Tibial nerve (tissue), 4 donors: ENCODE measurements at regions not wholly inside any gene's neighbourhood (a gene's known extent, or its start where the extent isn't known, plus 50 kb on each side); places are given as distances from the start of the nearest gene placed in this dataset.

ENCODE experiments used
- DNase-seq, 2 donors: peaks; one replicate each; pipeline ENCODE4 v3.0.0-alpha.2; 2019; ENCODE audit warnings: low spot score in 2 of 2
- H3K27ac ChIP-seq, 4 donors: fragments of 200-600 bp; sonication (generic) in 3 of 4; one replicate each; pipeline ENCODE4 v1.5.1; 2017 to 2019; ENCODE audit warnings: mild to moderate bottlenecking in 1 of 4
- H3K27me3 ChIP-seq, 2 donors: fragments of 200-600 bp; sonication (generic) in 1 of 2; one replicate each; pipeline versions ENCODE4 v1.5.1 to v1.6.0; 2017 to 2019
- H3K36me3 ChIP-seq, 3 donors: fragments of 200-600 bp; sonication (generic); one replicate each; pipeline ENCODE4 v1.5.1; 2018 to 2019
- H3K4me1 ChIP-seq, 4 donors: fragments of 200-600 bp; sonication (generic) in 3 of 4; one replicate each; pipeline ENCODE4 v1.5.1; 2017 to 2019
- H3K4me3 ChIP-seq, 4 donors: fragments of 200-600 bp; sonication (generic) in 3 of 4; one replicate each; pipeline ENCODE4 v1.5.1; 2017 to 2019; ENCODE audit warnings: mild to moderate bottlenecking in 1 of 4, moderate library complexity in 1 of 4
- H3K9me3 ChIP-seq, 4 donors: fragments of 200-600 bp; sonication (generic) in 3 of 4; one replicate each; pipeline ENCODE4 v1.5.1; 2017 to 2019
- CTCF ChIP-seq, 5 experiments: fragments of 200-600 bp in 3 of 5; fragments of 450-650 bp in 2 of 5; sonication (generic) in 3 of 5; IDR thresholded peaks; one replicate each; pipeline ENCODE4 v1.5.1; 2016 to 2019; ENCODE audit warnings: antibody characterized with exemption in 5 of 5, mild to moderate bottlenecking in 3 of 5, moderate library complexity in 2 of 5
- EP300 ChIP-seq, 2 donors: sonication (generic); formaldehyde crosslinking; IDR thresholded peaks; one replicate each; pipeline ENCODE4 v1.6.1; 2017; ENCODE audit warnings: antibody characterized with exemption in 2 of 2, mild to moderate bottlenecking in 1 of 2
- POLR2A ChIP-seq, 2 donors: fragments of 450-650 bp; IDR thresholded peaks; one replicate each; pipeline ENCODE4 v1.6.1; 2017; ENCODE audit warnings: antibody characterized with exemption in 2 of 2, mild to moderate bottlenecking in 2 of 2, moderate library complexity in 2 of 2
- WGBS, 2 donors: methylation state at CpG; one replicate each; pipeline ENCODE4 v1.1.5; 2018; 5-methylcytosine and 5-hydroxymethylcytosine counted together

GRCh38 chr14:32011225-32011624 lies 65.9 kb upstream of the ARHGAP5 start:
- Histone ChIP-seq H3K9me3 (no peaks in the 10 kb centered on the region), H3K27me3 (no peaks in the 10 kb centered on the region), H3K4me3 (no peak overlapping the region), H3K27ac (peak overlapping the region in 1 of 4 donors; percentile 81), H3K36me3 (no peaks in the 10 kb centered on the region), H3K4me1 (peaks cover 0 to 31% (median 8%) of the 10 kb centered on the region in 4 donors)
- TF ChIP-seq POLR2A (IDR thresholded peaks at IDR 0.05) (no peak), CTCF (IDR thresholded peaks at IDR 0.05) (no peak)
- 71 to 76% methylated on average over 3 of the region's 3 CpGs for WGBS, 2 donors
- no peak for DNase-seq

GRCh38 chr14:32012062-32012461 lies 65.0 kb upstream of the ARHGAP5 start:
- TF ChIP-seq CTCF (IDR thresholded peaks at IDR 0.05) (no peak), POLR2A (IDR thresholded peaks at IDR 0.05) (no peak), EP300 (IDR thresholded peaks at IDR 0.05) (no peak)
- H3K27ac ChIP-seq, result no peak overlapping the region
- H3K9me3 ChIP-seq, result no peaks in the 10 kb centered on the region
- H3K4me3 ChIP-seq, result no peak overlapping the region
- H3K4me1 ChIP-seq, result peaks cover 0 to 25% (median 7%) of the 10 kb centered on the region in 4 donors
- H3K36me3 ChIP-seq, result no peaks in the 10 kb centered on the region
- H3K27me3 ChIP-seq, result no peaks in the 10 kb centered on the region
- no peak for DNase-seq

DNA sequence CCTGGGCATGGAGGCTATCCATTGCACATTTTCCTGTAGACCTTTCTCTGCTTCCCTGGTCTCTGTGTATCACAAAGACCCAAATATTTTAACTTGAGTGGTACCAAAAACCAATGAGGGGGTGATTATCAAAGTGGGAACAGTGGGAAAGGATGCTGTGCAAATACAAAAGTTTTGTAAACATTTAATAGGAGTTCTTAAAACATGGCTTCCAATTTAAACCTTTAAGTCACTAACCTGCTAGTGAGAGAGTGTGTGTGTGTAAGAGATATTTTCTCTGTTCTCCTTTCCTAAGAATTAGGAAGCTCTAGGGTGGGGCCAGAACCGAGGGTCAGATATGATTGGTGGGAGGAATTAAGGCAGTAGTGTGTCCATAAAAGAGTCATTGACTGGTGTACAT lies 64.5 kb upstream of the ARHGAP5 start:
- 60 to 75% methylated on average over 1 of the region's 1 CpG for WGBS, 2 donors
- TF ChIP-seq CTCF (IDR thresholded peaks at IDR 0.05), result no peak
- no peak for TF ChIP-seq EP300 (IDR thresholded peaks at IDR 0.05)
- TF ChIP-seq POLR2A (IDR thresholded peaks at IDR 0.05), result no peak
- H3K4me1 ChIP-seq, result peaks cover 0 to 20% (median 5%) of the 10 kb centered on the region in 4 donors
- no peak for DNase-seq
- no peak overlapping the region for H3K4me3 ChIP-seq
- H3K27me3 ChIP-seq, result no peaks in the 10 kb centered on the region
- H3K36me3 ChIP-seq, result no peaks in the 10 kb centered on the region
- no peak overlapping the region for H3K27ac ChIP-seq
- H3K9me3 ChIP-seq, result no peaks in the 10 kb centered on the region

- no peak for DNase-seq
- H3K4me1 ChIP-seq, result peaks cover 0 to 16% (median 2%) of the 10 kb centered on the region in 4 donors
- no peaks in the 10 kb centered on the region for H3K36me3 ChIP-seq
- H3K9me3 ChIP-seq, result no peaks in the 10 kb centered on the region
- WGBS, 2 donors, result 73 to 80% methylated on average over 6 of the region's 6 CpGs
- no peak overlapping the region for H3K27ac ChIP-seq
- TF ChIP-seq EP300 (IDR thresholded peaks at IDR 0.05), result no peak
- TF ChIP-seq POLR2A (IDR thresholded peaks at IDR 0.05), result no peak
- no peak for TF ChIP-seq CTCF (IDR thresholded peaks at IDR 0.05)
- H3K4me3 ChIP-seq, result no peak overlapping the region
- H3K27me3 ChIP-seq, result no peaks in the 10 kb centered on the region
Observed at GRCh38 chr14:32013083-32013482, 64.0 kb upstream of the ARHGAP5 start.

- WGBS, 2 donors, result 56 to 63% methylated on average over 1 of the region's 1 CpG
- H3K27ac ChIP-seq, result no peak overlapping the region
- H3K4me3 ChIP-seq, result no peak overlapping the region
- H3K36me3 ChIP-seq, result no peaks in the 10 kb centered on the region
- DNase-seq, result no peak
- H3K9me3 ChIP-seq, result no peaks in the 10 kb centered on the region
- TF ChIP-seq POLR2A (IDR thresholded peaks at IDR 0.05), result no peak
- no peak for TF ChIP-seq CTCF (IDR thresholded peaks at IDR 0.05)
- TF ChIP-seq EP300 (IDR thresholded peaks at IDR 0.05), result no peak
- peaks cover 0 to 17% (median 2%) of the 10 kb centered on the region in 4 donors for H3K4me1 ChIP-seq
- H3K27me3 ChIP-seq, result no peaks in the 10 kb centered on the region
Observed at GRCh38 chr14:32014057-32014456, 63.0 kb upstream of the ARHGAP5 start.
